NT2/D1 (cell line): ENCODE measurements at regions not wholly inside any gene's neighbourhood (a gene's known extent, or its start where the extent isn't known, plus 50 kb on each side); places are given as distances from the start of the nearest gene placed in this dataset.

Source experiments
- SUZ12 ChIP-seq: IDR thresholded peaks from 2 replicates; pipeline ENCODE4 v1.6.1; 2011; ENCODE audit not compliant: insufficient read length, insufficient read depth; ENCODE audit errors: extremely low read depth
- YY1 ChIP-seq: IDR thresholded peaks from 2 replicates; pipeline ENCODE4 v1.6.1; 2011; ENCODE audit not compliant: insufficient read length, insufficient read depth
- ZNF274 ChIP-seq: IDR thresholded peaks from 2 replicates; pipeline ENCODE4 v1.6.1; 2011; ENCODE audit warnings: mild to moderate bottlenecking, low read depth, low read length

DNA sequence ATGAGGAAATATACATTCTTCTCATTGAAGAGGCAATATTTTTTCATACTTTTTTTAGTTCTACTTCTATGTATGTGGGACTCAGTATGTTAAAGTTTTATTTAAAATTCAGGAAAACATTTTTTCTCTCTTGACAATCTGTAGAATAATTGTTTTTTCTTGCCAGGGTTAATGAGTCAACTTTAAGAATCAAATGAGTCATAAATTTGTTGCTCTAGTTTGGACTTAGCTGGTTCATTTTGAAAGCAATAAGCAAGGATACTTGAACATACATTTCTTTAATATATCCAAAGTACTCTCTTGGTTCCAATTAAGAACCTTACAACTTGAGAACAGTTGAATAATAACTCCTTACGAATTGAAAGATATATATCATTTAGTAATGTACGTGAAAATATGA is 1145.3 kb upstream of the B3GALT2 start:
- TF ChIP-seq ZNF274 = no peak
- TF ChIP-seq YY1 = no peak
- TF ChIP-seq SUZ12 = no peak
